SU-DHL-6 (cell line): ENCODE measurements at regions not wholly inside any gene's neighbourhood (a gene's known extent, or its start where the extent isn't known, plus 50 kb on each side); places are given as distances from the start of the nearest gene placed in this dataset.

Experiments used
- CTCF ChIP-seq: fragments of 200-600 bp; sonication (generic); IDR thresholded peaks from one replicate; pipeline ENCODE4 v1.5.1; 2017; ENCODE audit warnings: antibody characterized with exemption, mild to moderate bottlenecking, low read length, moderate library complexity; ENCODE audit not compliant: insufficient read depth, poor library complexity, severe bottlenecking
- EZH2phosphoT487 ChIP-seq: fragments of 200-600 bp; sonication (generic), shearing (Covaris generic); conservative IDR thresholded peaks from 2 replicates; pipeline ENCODE4 v1.6.1; 2018; ENCODE audit warnings: mild to moderate bottlenecking, antibody characterized with exemption, low read length, moderate library complexity, mixed read lengths

GRCh38 chr16:86101897-86102157 is 202.9 kb downstream of the IRF8 start:
- TF ChIP-seq CTCF, result no peak
- TF ChIP-seq EZH2phosphoT487, result no peak
